ENCODE measurements at regions not wholly inside any gene's neighbourhood (a gene's known extent, or its start where the extent isn't known, plus 50 kb on each side); places are given as distances from the start of the nearest gene placed in this dataset.

- TF ChIP-seq POLR2A (IDR thresholded peaks at IDR 0.05) = no peak
- no peak for TF ChIP-seq CTCF (IDR thresholded peaks at IDR 0.05)
- 76 to 81% methylated on average over 3 of the region's 3 CpGs for WGBS, 2 donors
These were observed 212.5 kb upstream of the NDST3 start for GRCh38 chr4:117821834-117822233.

GRCh38 chr4:117823388-117823787 is 210.9 kb upstream of the NDST3 start:
- 72 to 76% methylated on average over 3 of the region's 3 CpGs for WGBS, 2 donors
- Histone ChIP-seq H3K9me3 (no peaks in the 10 kb centered on the region), H3K4me1 (no peaks in the 10 kb centered on the region), H3K36me3 (no peaks in the 10 kb centered on the region), H3K4me3 (replicated peaks in 1 of 3) (no peak overlapping the region), H3K27ac (no peak overlapping the region), H3K27me3 (no peaks in the 10 kb centered on the region)
- intact Hi-C loops (cut with DNase I) = no loop called here
- TF ChIP-seq POLR2A (IDR thresholded peaks at IDR 0.05) (no peak), CTCF (IDR thresholded peaks at IDR 0.05) (no peak)
- no peak for DNase-seq

More at GRCh38 chr4:117821834-117822233, 212.5 kb upstream of the NDST3 start:
- Histone ChIP-seq H3K36me3 (no peaks in the 10 kb centered on the region), H3K4me3 (replicated peaks in 1 of 3) (no peak overlapping the region), H3K27ac (no peak overlapping the region), H3K9me3 (no peaks in the 10 kb centered on the region), H3K27me3 (no peaks in the 10 kb centered on the region), H3K4me1 (no peaks in the 10 kb centered on the region)
- no peak for DNase-seq
- intact Hi-C loops (cut with DNase I) = no loop called here

GRCh38 chr4:117825600-117825999 is 208.7 kb upstream of the NDST3 start:
- Histone ChIP-seq H3K9me3 (no peaks in the 10 kb centered on the region), H3K27ac (no peak overlapping the region), H3K27me3 (no peaks in the 10 kb centered on the region), H3K4me3 (replicated peaks in 1 of 3) (no peak overlapping the region), H3K4me1 (no peaks in the 10 kb centered on the region), H3K36me3 (no peaks in the 10 kb centered on the region)
- intact Hi-C loops (cut with DNase I) = no loop called here
- 68 to 71% methylated on average over 1 of the region's 1 CpG for WGBS, 2 donors
- TF ChIP-seq POLR2A (IDR thresholded peaks at IDR 0.05) (no peak), CTCF (IDR thresholded peaks at IDR 0.05) (no peak)
- DNase-seq = no peak

- no peaks in the 10 kb centered on the region for H3K27me3 ChIP-seq
- 75 to 76% methylated on average over 7 to 10 of the region's 10 CpGs for WGBS, 2 donors
- no peak for DNase-seq
- no peaks in the 10 kb centered on the region for H3K36me3 ChIP-seq
- no peak overlapping the region for H3K27ac ChIP-seq
- intact Hi-C loops (cut with DNase I) = no loop called here
- no peak overlapping the region for H3K4me3 ChIP-seq (replicated peaks in 1 of 3)
- no peaks in the 10 kb centered on the region for H3K4me1 ChIP-seq
- TF ChIP-seq CTCF (IDR thresholded peaks at IDR 0.05) = no peak
- TF ChIP-seq POLR2A (IDR thresholded peaks at IDR 0.05) = no peak
- H3K9me3 ChIP-seq = no peaks in the 10 kb centered on the region
These were observed 203.1 kb upstream of the NDST3 start for GRCh38 chr4:117831060-117831683.

- H3K9me3 ChIP-seq = no peaks in the 10 kb centered on the region
- intact Hi-C loops (cut with DNase I) = no loop called here
- TF ChIP-seq POLR2A (IDR thresholded peaks at IDR 0.05) = no peak
- no peak for TF ChIP-seq CTCF (IDR thresholded peaks at IDR 0.05)
- H3K4me1 ChIP-seq = no peaks in the 10 kb centered on the region
- H3K27me3 ChIP-seq = no peaks in the 10 kb centered on the region
- no peaks in the 10 kb centered on the region for H3K36me3 ChIP-seq
- WGBS, 2 donors = 98 to 100% methylated on average over 10 of the region's 10 CpGs
- no peak for DNase-seq
- H3K4me3 ChIP-seq (replicated peaks in 1 of 3) = no peak overlapping the region
- no peak overlapping the region for H3K27ac ChIP-seq
These were observed 198.7 kb upstream of the NDST3 start for GRCh38 chr4:117835566-117835965.
